HG03469 (cell line): ENCODE measurements at regions not wholly inside any gene's neighbourhood (a gene's known extent, or its start where the extent isn't known, plus 50 kb on each side); places are given as distances from the start of the nearest gene placed in this dataset.
"Not testable (repeated sequence)": the region's sequence is repeated elsewhere in the genome, so short reads cannot be mapped to it uniquely, and the experiment has no call there.

Source experiments
- ATAC-seq: cut with Tn5 transposase; IDR thresholded peaks from one replicate; pipeline ENCODE4 v1.9.1; 2021; ENCODE audit warnings: mild to moderate bottlenecking, moderate library complexity, moderate number of reproducible peaks; ENCODE audit not compliant: unreplicated experiment

- no peak for ATAC-seq
These were observed 199.2 kb upstream of the HTR1E start for GRCh38 chr6:86738078-86738477.

GRCh38 chr6:86731631-86732030 is 205.7 kb upstream of the HTR1E start:
- ATAC-seq, result not testable (repeated sequence)

- not testable (repeated sequence) for ATAC-seq
These were observed 206.6 kb upstream of the HTR1E start for GRCh38 chr6:86730772-86731171.

- ATAC-seq, result no peak
These were observed 207.1 kb upstream of the HTR1E start for GRCh38 chr6:86730216-86730615.

DNA sequence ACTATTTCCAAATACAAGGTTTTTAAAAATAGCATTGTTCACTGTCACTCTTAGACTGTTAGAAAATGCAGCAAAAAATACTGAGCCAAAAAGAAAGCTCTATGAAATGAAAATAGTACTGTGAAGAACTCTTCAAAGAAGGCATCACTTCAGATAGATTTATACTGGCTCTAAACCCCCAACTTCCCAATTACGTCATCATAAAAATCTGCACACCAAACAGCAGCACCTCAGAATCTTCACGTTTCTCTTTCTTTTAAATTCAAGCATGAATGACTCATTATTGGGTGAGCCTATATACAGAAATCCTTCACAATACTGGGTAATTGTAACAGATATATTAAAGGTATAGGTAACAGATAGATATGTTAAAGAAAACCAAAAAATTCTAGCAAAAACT is 208.4 kb upstream of the HTR1E start:
- no peak for ATAC-seq

DNA sequence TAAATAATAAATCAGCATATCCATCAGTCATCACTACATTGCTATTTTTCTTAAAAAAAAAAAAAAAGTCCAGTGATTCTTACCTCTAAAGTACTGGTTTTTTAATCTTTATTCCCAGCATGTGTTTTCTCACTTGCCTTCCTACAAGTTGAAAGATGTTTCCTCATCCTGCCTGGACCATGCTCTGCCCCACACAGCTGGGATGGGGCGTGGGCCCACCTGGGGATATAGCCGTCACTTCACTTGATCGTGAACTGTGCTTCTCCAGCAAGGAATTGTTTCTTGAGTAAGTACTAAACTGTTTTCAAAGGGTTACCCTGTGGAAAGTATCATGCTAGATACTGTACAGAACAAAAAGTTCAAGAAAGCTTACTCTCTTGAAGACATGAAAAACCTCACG is 212.6 kb upstream of the HTR1E start:
- no peak for ATAC-seq

- ATAC-seq, result no peak
These were observed 213.6 kb upstream of the HTR1E start for GRCh38 chr6:86723729-86724128.

GRCh38 chr6:86723151-86723550 is 214.2 kb upstream of the HTR1E start:
- no peak for ATAC-seq

- no peak for ATAC-seq
These were observed 215.2 kb upstream of the HTR1E start for GRCh38 chr6:86722131-86722530.

GRCh38 chr6:86715676-86716075 is 221.7 kb upstream of the HTR1E start:
- no peak for ATAC-seq

DNA sequence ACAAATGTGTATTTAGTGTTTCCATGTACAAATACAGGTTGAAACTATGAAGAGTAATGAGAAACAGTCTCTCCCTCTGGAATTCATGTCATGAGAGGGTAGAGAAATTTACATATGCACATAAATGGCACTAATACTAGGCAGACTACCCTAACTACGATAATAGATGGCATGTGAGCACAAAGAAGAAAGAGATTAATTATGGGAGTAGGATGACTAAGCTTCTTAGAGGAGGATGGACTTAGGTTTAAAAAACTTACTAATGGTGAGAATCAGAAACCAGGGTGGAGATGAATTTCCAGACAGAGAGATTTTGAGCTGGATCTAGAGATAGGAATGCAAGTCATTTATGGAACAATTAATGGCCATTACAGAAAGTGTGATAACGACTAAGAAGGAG is 225.3 kb upstream of the HTR1E start:
- ATAC-seq, result no peak

DNA sequence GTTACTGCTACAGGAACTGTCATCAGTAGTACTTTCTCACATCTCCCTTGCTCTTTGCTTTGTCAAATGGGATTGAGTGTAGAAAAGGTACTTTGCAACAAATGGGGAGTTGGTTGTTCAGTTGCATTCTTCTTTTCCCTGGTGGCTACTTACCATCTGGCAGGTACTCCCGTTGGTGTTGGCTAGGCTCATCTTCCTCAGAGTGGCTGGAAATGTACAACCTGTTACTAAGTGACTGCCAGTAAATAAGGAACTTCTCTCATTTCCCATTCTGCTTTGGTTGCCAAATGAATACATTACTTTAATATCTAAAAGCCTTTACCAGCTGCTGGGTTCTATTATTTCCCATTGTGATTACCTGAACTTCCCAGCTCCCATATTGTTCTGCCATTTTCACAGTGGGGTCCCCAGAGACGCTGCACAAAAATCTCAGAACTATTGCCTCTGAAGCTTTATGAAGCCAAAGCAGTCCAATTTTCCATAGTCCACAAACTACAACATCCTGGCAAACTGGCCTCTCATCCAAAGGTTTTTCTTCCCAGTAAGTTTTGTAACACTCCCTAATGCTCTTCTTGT is 229.7 kb upstream of the HTR1E start:
- no peak for ATAC-seq

DNA sequence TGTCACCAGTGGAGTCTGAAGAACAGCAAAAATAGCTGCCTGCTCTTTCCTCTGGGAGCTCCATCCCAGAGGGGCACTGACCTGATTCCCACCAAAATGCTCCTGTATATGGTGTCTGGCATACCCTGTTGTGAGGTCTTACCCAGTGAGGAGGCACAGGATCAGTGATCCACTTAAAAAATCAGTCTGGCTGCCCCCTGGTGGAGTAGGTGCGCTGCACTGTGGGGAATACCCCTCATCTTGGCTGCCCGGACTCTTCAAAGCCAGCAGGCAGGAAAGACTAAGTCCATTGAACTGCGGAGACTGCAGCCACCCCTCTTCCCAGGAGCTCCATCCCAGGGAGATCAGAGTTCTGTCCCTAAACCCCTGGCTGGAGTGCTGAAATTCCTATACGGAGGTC is 230.9 kb upstream of the HTR1E start:
- no peak for ATAC-seq

- not testable (repeated sequence) for ATAC-seq
These were observed 236.1 kb upstream of the HTR1E start for GRCh38 chr6:86701228-86701627.

- no peak for ATAC-seq
These were observed 250.8 kb upstream of the HTR1E start for GRCh38 chr6:86686496-86686895.

DNA sequence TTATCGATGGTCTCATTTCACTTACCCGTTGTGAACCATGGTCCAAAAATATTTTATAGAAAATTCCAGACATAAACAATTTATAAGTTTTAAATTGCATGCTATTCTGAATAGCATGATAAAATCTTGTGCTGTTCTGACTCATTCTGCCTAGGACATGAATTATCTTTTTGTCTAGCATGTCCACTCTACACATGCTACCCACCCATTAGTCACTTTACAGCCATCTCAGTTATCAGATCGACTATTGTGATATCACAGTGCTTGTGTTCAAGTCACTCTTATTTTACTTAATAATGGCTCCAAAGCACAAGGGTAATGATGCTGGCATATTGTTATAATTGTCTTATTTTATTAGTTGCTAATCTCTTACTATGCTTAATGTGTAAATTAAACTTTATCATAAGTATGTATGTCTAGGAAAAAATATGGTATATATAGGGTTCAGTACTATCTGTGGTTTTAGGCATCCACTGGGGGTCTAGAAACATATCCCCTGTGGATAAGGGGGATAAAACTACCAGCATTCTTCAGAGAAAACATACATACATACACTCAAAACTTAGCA is 252.0 kb upstream of the HTR1E start:
- ATAC-seq, result no peak

GRCh38 chr6:86683132-86683908 is 254.0 kb upstream of the HTR1E start:
- no peak for ATAC-seq

GRCh38 chr6:86682297-86682696 is 255.0 kb upstream of the HTR1E start:
- ATAC-seq, result no peak

- ATAC-seq, result not testable (repeated sequence)
These were observed 256.2 kb upstream of the HTR1E start for GRCh38 chr6:86681140-86681539.

- not testable (repeated sequence) for ATAC-seq
These were observed 265.2 kb upstream of the HTR1E start for GRCh38 chr6:86672125-86672524.

DNA sequence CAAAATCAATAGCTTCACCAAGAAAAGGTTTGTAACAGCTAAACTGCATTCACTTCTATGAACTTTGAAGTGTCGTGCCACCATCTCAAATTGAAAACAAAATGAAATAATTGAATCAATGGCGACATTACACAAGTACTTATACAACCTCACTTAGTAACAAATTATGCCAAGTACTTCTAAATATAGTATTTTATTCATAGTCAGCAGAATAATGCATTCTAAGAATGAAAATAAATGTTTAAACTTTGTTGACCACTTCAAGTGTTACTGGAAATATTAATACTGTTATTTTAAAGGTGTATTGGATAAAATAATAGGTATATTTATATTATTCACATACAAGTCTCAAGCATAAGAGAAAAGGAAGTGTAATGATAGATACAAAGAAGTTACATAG is 280.1 kb upstream of the HTR1E start:
- no peak for ATAC-seq

DNA sequence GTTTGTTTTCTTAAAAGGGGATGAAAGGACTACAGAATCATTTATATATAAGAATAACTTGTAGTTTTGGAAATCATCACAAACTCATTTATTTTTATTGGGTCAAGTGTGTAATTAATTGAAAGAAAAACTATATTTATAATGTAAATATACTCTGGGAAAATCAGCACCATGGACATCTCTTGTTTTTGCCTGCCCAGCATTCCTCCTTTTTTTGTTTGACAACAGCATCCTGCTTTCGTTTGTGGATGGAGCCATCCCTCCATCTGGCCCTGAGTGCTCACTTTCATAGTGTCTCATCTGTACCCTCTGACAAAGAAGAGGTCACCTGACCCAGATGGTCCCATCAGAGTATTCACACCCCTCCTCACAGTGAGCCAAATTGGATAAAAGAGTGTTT is 308.2 kb upstream of the HTR1E start:
- no peak for ATAC-seq
